ENCODE measurements at regions not wholly inside any gene's neighbourhood (a gene's known extent, or its start where the extent isn't known, plus 50 kb on each side); places are given as distances from the start of the nearest gene placed in this dataset.

DNA sequence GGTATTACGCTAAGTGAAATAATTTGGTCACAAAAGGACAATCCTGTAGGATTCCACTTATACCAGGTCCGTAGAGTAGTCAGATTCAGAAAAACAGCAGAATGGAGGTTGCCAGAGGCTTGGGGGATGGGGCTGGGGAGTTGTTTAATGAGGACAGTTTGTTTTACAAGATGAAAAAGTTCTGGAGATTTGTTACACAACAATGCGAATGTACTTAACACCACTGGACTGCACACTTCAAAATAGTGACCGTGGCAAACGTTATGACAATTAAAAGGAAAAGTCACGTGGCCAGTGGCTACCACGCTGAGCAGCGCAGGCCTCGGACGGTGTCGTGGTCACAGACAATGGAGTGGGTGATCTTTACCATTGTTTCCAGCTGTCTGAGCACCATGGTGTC lies 338.1 kb downstream of the SEC14L1 start:
- DNase-seq, result no peak

DNA sequence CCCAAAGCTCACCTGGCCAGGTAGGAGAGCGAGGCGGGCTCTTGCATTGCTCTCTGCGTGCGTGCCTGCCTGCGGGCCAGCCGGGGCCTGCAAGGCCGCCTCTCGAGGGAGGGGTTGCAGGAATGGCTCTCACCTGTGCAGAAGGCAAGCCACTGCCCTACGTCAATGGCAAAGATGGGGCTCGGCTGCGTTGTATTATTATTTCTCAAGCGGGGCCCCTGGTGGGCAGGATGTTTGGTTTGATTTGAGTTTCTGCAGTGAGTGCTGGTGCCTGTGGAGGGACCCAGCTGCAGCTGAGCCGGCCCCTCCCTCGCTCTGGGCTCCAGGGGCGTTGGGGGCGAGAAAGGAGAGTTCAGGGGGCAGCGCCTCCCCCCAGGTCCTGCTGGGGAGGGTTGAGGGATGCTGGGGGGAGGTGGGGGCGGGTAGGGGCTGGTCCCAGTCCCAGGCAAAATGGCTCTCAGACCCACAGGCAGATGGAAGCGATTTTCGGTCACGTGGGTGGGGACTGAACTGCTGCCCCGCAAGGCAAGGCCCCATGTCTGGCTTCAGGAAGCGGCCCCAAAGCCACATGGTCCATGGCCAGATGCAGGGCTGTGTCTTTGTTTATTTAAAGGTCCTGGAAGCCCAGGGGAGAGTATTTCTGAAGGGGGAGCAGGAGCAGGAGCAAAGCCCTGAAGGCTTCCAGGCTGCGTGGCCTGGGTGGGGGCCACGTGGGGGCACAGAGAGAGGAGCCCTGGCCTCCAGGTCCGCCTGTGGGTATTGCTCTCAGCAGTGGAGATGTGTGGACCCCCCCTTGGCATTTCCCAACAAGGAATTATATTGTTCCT lies 338.8 kb downstream of the SEC14L1 start:
- DNase-seq, result no peak

DNA sequence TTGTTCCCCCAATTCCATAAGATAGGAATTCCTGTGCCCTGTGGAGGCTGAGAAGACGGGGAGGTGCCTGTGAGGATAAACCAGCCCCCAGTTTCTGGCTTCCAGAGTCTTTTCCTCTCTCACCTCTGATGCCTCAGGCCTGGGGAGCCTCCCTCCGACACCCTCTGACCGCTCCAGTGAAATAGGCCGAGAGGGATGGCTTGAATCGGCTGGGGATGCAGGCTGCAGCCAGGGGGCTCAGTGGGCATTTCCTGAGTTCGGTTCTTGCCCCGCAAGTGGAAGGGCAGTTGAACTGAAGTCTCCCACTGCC lies 339.4 kb downstream of the SEC14L1 start:
- DNase-seq, result no peak

- DNase-seq, result no peak
Observed at GRCh38 chr17:77480509-77481215, 339.9 kb downstream of the SEC14L1 start.

DNA sequence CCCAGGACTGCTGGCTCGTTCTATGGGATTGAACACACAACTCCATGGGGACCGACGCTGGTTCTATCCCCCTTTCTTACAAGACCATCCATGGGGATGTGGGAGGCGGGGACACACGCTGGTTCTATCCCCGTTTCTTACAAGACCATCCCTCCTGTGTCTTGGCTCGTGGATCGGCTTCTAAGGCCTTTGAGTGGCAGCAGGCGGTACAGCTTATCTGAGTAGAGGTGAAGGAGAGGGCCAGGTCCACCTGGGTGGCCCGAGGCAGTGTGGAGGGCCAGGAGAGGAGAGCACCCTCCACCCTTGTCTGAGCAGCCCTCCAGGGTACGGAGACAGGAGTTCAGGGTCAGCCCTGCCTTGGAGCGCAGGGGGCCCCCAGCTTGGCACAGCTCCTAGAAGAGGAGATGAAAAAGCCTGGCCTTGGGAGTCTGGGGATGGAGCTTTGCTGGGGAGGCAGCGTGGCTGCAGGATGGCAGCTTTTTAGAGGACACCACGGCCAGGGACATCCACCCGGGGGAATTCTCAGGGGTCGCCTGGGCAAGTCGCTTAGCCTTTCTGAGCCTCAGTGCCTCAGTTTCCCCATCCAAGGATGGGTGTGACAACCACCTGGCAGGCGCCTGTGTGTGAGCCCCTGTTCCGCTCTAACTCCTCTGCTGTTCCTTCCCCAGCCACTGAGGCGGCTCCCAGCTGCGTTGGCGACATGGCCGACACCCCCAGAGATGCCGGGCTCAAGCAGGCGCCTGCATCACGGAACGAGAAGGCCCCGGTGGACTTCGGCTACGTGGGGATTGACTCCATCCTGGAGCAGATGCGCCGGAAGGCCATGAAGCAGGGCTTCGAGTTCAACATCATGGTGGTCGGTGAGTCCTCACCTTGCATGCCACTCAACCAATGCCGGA lies 341.0 kb downstream of the SEC14L1 start:
- DNase-seq, result no peak

- no peak for DNase-seq
Observed at GRCh38 chr17:77482375-77483127, 341.8 kb downstream of the SEC14L1 start.

GRCh38 chr17:77483128-77483598 lies 342.4 kb downstream of the SEC14L1 start:
- no peak for DNase-seq

- DNase-seq, result no peak
Observed at GRCh38 chr17:77484111-77484510, 343.3 kb downstream of the SEC14L1 start.

DNA sequence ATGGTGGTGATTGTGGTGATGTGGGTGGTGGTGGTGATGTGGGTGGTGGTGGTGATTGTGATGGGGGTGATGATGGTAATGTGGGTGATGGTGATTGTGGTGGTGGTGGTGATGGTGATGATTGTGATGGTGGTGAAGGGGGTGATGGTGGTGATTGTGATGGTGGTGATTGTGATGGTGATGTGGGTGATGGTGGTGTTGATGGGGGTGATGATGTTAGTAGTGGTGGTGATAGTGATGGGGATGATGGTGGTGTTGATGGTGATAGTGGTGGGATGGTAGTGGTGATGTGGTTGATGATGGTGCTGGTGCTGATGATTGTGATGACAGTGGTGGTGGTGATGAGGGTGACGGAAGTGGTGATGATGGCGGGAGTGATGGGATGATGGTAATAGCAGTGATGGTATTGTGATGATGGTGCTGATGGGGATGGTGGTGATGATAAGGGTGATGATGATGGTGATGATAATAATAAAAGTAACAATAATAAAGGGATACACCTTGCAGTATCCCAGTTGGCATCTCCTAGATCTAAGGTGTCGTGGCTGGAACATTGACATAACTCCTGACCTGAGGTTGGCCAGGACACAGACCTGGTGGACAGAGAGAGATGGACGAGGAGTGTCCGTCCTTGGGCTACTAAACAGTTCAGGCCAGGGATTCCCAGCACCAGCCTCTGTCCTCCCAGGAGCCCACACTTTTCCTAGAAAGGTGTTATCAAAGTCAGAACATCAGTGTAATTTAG lies 344.5 kb downstream of the SEC14L1 start:
- no peak for DNase-seq

DNA sequence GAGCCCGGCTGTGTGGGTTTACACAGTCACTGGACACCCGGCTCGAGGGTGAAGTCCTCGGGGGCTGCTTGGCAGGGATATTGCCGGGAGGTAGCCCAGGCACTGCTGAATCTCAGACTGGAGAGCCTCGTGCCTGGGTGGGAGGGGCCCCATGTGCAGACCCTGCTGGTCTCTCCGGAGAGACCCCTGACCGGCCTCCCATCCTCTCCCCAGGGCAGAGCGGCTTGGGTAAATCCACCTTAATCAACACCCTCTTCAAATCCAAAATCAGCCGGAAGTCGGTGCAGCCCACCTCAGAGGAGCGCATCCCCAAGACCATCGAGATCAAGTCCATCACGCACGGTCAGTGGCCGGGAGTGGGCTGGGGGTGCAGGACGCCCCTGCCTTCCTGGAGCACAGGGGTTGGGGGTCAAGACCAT lies 346.5 kb downstream of the SEC14L1 start:
- no peak for DNase-seq

GRCh38 chr17:77487677-77488530 lies 347.1 kb downstream of the SEC14L1 start:
- no peak for DNase-seq

- no peak for DNase-seq
Observed at GRCh38 chr17:77488531-77489238, 347.9 kb downstream of the SEC14L1 start.

DNA sequence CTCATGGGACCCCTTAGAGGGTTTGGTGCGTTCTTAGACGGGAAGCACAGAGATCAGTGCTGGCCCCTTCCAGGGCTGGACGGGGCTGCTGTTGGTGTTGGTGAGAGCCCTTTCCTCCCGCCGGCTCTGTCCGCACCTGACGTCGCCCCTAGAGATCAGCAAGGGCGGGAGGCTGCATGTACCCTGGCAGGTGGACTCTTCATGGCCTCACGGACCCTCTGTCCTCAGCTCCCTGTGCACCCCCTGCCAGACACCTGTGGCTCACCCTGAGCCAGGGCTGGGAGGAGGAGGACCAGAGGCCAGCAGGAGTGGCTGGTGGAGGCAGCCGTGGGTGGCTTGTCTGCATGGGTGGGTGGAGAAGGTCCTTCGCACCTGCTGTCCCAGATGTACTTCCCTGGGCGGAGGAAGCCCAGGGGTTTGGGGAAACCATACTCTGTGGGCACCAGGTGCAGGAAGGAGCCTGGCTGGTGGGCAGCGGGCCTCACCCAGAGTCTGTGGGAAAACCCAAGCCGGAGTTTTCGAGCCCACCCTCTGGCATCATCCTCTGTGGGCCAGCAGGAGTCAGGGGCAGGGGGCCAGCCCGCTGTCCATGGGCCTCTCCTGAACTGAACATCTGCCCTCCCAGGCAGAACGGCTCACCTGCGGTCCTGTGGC lies 348.6 kb downstream of the SEC14L1 start:
- DNase-seq, result no peak

DNA sequence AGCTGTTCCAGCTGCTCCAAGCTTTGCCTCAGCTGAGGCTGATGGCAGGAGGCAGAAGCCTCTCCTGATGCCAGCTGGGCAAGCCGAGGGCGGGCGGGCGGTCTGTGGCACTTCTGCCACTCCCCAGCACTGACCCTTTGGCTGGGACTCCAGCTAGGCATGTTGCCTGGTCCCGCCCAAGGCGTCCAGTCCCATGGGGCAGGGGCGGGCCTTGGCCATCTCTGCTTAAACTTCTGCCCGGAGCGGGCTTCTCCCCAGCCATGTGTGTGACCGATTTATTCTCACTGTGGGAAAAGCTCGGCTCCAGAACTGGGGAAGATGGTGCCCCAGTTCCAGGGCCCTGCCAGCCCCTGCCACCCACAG lies 349.1 kb downstream of the SEC14L1 start:
- no peak for DNase-seq

GRCh38 chr17:77490361-77491183 lies 349.8 kb downstream of the SEC14L1 start:
- DNase-seq, result no peak

- no peak for DNase-seq
Observed at GRCh38 chr17:77491921-77492445, 351.2 kb downstream of the SEC14L1 start.

DNA sequence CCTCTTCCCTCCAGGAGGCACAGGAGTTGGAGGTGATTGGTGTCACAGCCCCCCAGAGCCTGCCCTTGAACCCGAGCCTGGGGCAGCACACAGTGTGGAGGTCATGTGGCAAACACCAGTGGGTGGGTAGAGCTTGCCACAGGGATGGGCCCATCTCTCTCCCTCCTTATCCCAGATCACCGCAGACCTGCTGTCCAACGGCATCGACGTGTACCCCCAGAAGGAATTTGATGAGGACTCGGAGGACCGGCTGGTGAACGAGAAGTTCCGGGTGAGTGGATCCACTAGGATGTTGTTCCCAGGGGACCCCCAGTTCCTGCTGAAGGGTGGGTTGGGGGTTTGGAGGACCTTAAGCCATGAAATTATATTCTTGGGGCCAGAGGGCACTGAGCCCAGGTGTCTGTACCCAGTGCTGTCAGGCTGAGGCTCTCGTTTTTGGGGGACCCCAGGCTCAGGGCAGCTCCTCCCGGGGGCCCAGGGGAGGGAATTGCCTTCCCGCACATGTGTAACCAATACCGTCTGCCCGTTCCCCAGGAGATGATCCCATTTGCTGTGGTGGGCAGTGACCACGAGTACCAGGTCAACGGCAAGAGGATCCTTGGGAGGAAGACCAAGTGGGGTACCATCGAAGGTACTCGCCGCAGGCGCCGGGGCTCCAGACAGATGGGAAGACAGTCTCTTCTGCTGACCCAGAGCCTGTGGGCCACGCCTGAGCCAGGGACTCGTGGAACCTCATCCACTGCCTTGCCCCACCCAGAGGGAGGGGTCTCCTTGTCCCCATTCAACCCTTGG lies 351.9 kb downstream of the SEC14L1 start:
- no peak for DNase-seq
